ENCODE measurements at regions not wholly inside any gene's neighbourhood (a gene's known extent, or its start where the extent isn't known, plus 50 kb on each side); places are given as distances from the start of the nearest gene placed in this dataset.

- Histone ChIP-seq H4K5ac (ENCODE audit: low read depth, low read length) (no peak overlapping the region), H2BK120ac (ENCODE audit: low read depth, low read length) (no peak overlapping the region), H3K9me3 (ENCODE audit: control insufficient read depth, insufficient read depth, low read length) (no peaks in the 10 kb centered on the region), H3K4me3 (ENCODE audit: insufficient read depth, low read depth, low read length) (no peak overlapping the region), H3K18ac (ENCODE audit: low read depth, low read length) (no peak overlapping the region), H3K56ac (ENCODE audit: extremely low read depth, insufficient read depth, low read length) (no peak overlapping the region), H2AK9ac (replicated peaks; ENCODE audit: low read depth, low read length, poor library complexity) (no peak overlapping the region), H4K8ac (ENCODE audit: low read depth in 2 of 2, low read length in 2 of 2) (no peak overlapping the region), H3K4ac (ENCODE audit: low read depth, low read length) (no peak overlapping the region), H3K23ac (ENCODE audit: low read depth, low read length) (no peak overlapping the region), H4K91ac (ENCODE audit: insufficient read depth, low read depth, low read length) (no peak overlapping the region), H3K79me1 (ENCODE audit: low read depth in 1 of 2, low read length in 2 of 2) (no peaks in the 10 kb centered on the region), H3K4me2 (ENCODE audit: low read depth, low read length) (peak overlapping the region; percentile 31; the same call in 1 of the 2 replicates), H3K9ac (ENCODE audit: low read depth, low read length) (no peak overlapping the region), H3K36me3 (ENCODE audit: control insufficient read depth, insufficient read depth, low read length) (no peaks in the 10 kb centered on the region), H4K20me1 (ENCODE audit: insufficient read depth, low read length) (no peaks in the 10 kb centered on the region), H2AFZ (replicated peaks; ENCODE audit: low read length, poor library complexity) (no peak overlapping the region), H3K14ac (replicated peaks; ENCODE audit: low read depth, low read length) (no peak overlapping the region), H3K27me3 (ENCODE audit: control insufficient read depth, insufficient read depth, low read length) (no peaks in the 10 kb centered on the region; the same call in 1 of the 2 replicates), H2AK5ac (ENCODE audit: low read depth, low read length) (no peak overlapping the region), H2BK15ac (ENCODE audit: low read depth, low read length) (no peak overlapping the region), H3K9me1 (ENCODE audit: insufficient read depth, low read length) (no peaks in the 10 kb centered on the region), H2BK20ac (ENCODE audit: low read depth, low read length) (no peak overlapping the region), H3K27ac (ENCODE audit: insufficient read depth, low read length) (no peak overlapping the region), H3K4me1 (ENCODE audit: control insufficient read depth, insufficient read depth, low read length) (no peaks in the 10 kb centered on the region), H2BK5ac (ENCODE audit: low read depth, low read length, poor library complexity, severe bottlenecking) (no peak overlapping the region)
- BruUV-seq (replicated peaks) = no TSS peak
- peak; percentile 37 for DNase-seq
- CTCF ChIA-PET = interaction anchor here (1.2 kb wide), 1 partner anchor 12 kb away, joined by 4 read pairs; no protein-coding TSS in a partner anchor
- POLR2A ChIA-PET (ENCODE audit: unreplicated experiment) = no interaction called here
- no peak for TF ChIP-seq MAZ (IDR thresholded peaks at IDR 0.05; ENCODE audit: borderline replicate concordance, low read depth, low read length)
- no peak for TF ChIP-seq CHD1 (IDR thresholded peaks at IDR 0.05; ENCODE audit: low read depth, low read length)
- no peak for TF ChIP-seq RCOR1 (IDR thresholded peaks at IDR 0.05; ENCODE audit: insufficient replicate concordance, low read length)
- no peak for TF ChIP-seq ELK1 (IDR thresholded peaks at IDR 0.05; ENCODE audit: borderline replicate concordance, low read depth, low read length)
- TF ChIP-seq CEBPB (IDR thresholded peaks at IDR 0.05; ENCODE audit: low read depth, low read length) = no peak
- peak; percentile 43; the same call in 1 of the 2 replicates for TF ChIP-seq SMC3 (IDR thresholded peaks at IDR 0.05; ENCODE audit: low read depth, low read length)
- peak; percentile 56 for TF ChIP-seq CTCF (conservative IDR thresholded peaks at IDR 0.05; ENCODE audit: low read depth, low read length)
- peak; percentile 78 for TF ChIP-seq MAFK (IDR thresholded peaks at IDR 0.05; ENCODE audit: low read depth, low read length)
- TF ChIP-seq USF2 (IDR thresholded peaks at IDR 0.05; ENCODE audit: low read depth, low read length) = no peak
- TF ChIP-seq POLR2A (IDR thresholded peaks at IDR 0.05; ENCODE audit: low read depth, low read length) = no peak
- TF ChIP-seq RAD21 (IDR thresholded peaks at IDR 0.05; ENCODE audit: low read length) = peak; percentile 56
- TF ChIP-seq FOS (IDR thresholded peaks at IDR 0.05; ENCODE audit: low read depth, low read length) = no peak
- no peak for TF ChIP-seq NFE2L2 (IDR thresholded peaks at IDR 0.05; ENCODE audit: low read depth, low read length)
- TF ChIP-seq RFX5 (IDR thresholded peaks at IDR 0.05; ENCODE audit: low read depth, low read length) = no peak
- TF ChIP-seq MXI1 (IDR thresholded peaks at IDR 0.05; ENCODE audit: borderline replicate concordance, low read depth, low read length) = no peak
- no CpG with 5 or more reads among the region's 6 CpGs for WGBS, 2 experiments (ENCODE audit: extremely low coverage in 2 of 2, insufficient read length in 1 of 2)
- dilution Hi-C loops (cut with HindIII; ENCODE audit: low sequenced_read_pairs, unreplicated experiment) = no loop called here
- in situ Hi-C loops (cut with MboI; ENCODE audit: low sequenced_read_pairs) = no loop called here
- peak; percentile 82 for ATAC-seq (ENCODE audit: low read depth)
- intact Hi-C loops (cut with micrococcal nuclease) = loop anchor here (2.0 kb wide), 1 partner anchor 748 kb away; no protein-coding TSS in a partner anchor
These were observed 183.7 kb downstream of the SPATA18 start for GRCh38 chr4:52234561-52235440.
